Skeletal muscle satellite cell (primary cell): ENCODE measurements at regions not wholly inside any gene's neighbourhood (a gene's known extent, or its start where the extent isn't known, plus 50 kb on each side); places are given as distances from the start of the nearest gene placed in this dataset.
"Not testable (repeated sequence)": the region's sequence is repeated elsewhere in the genome, so short reads cannot be mapped to it uniquely, and the experiment has no call there.

Experiments
- H3K27me3 ChIP-seq: 2 replicates; pipeline ENCODE4 v1.7.0; 2013; ENCODE audit warnings: low read length; ENCODE audit not compliant: control insufficient read depth, insufficient read depth
- H3K36me3 ChIP-seq: 2 replicates; pipeline ENCODE4 v1.7.0; 2013; ENCODE audit warnings: mild to moderate bottlenecking, control low read depth, low read length; ENCODE audit not compliant: insufficient read depth
- H3K4me1 ChIP-seq: 2 replicates; pipeline ENCODE4 v1.7.0; 2013; ENCODE audit warnings: low read length; ENCODE audit not compliant: control insufficient read depth, insufficient read depth
- H3K4me2 ChIP-seq: 2 replicates; pipeline ENCODE4 v1.7.0; 2013; ENCODE audit warnings: mild to moderate bottlenecking, low read length
- H3K4me3 ChIP-seq: 2 replicates; pipeline ENCODE4 v1.7.0; 2013; ENCODE audit warnings: low read length
- H3K9ac ChIP-seq: 2 replicates; pipeline ENCODE4 v1.7.0; 2013; ENCODE audit warnings: mild to moderate bottlenecking, low read depth, low read length, moderate library complexity
- H3K9me3 ChIP-seq: replicated peaks from 2 replicates; pipeline ENCODE4 v1.7.0; 2013; ENCODE audit warnings: mild to moderate bottlenecking, control low read depth, low read length

DNA sequence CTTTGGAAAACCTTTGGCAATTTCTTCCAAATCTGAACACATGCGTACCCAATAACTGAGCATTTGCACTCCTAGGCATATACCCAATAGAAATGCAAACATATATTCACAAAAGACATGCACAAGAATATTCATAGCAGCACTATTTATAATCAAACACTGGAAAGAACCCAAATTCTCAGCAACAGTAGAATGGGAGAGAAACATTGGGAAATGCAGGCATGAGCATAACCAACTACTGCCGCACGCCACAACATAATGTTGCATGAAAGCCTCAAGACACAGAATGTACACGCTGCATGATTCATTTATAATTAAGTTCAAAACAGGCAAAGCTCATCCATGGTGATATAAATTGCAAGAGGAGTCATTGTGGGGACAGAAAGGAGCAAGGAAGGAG lies 69.5 kb upstream of the FBXO28 start:
- Histone ChIP-seq H3K9me3 (no peaks in the 10 kb centered on the region), H3K27me3 (no peaks in the 10 kb centered on the region), H3K4me1 (no peaks in the 10 kb centered on the region), H3K36me3 (no peaks in the 10 kb centered on the region), H3K4me3 (no peak overlapping the region), H3K9ac (no peak overlapping the region), H3K4me2 (no peak overlapping the region)

DNA sequence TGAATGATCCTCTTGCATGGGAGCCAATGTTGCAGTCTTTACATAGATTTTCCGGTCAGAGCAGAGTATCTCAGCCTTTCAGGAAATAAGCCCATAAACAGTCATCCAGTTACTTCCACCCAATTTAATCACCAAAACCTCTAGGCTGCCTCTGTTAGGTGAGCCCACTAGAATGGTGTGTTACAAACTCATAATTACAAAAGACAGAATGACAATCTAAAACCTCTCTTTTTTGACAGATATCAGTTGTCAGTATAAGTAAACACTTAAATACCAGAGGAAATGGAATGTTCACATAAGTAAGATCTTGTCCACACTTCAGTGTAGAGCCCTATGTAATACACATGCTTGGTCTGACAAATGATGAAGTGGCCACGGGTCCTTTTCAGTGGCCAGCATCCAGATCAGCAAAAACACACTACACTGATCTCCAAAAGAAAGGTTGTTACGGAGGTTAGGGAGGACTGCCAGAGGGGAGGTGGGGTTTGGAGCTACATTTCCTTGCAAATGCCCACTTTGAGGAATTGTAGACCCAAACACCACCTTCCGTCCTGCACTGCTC lies 71.3 kb upstream of the FBXO28 start:
- no peaks in the 10 kb centered on the region for H3K36me3 ChIP-seq
- H3K4me3 ChIP-seq, result no peak overlapping the region
- no peaks in the 10 kb centered on the region for H3K9me3 ChIP-seq
- H3K4me1 ChIP-seq, result no peaks in the 10 kb centered on the region
- no peak overlapping the region for H3K9ac ChIP-seq
- no peaks in the 10 kb centered on the region for H3K27me3 ChIP-seq
- no peak overlapping the region for H3K4me2 ChIP-seq

DNA sequence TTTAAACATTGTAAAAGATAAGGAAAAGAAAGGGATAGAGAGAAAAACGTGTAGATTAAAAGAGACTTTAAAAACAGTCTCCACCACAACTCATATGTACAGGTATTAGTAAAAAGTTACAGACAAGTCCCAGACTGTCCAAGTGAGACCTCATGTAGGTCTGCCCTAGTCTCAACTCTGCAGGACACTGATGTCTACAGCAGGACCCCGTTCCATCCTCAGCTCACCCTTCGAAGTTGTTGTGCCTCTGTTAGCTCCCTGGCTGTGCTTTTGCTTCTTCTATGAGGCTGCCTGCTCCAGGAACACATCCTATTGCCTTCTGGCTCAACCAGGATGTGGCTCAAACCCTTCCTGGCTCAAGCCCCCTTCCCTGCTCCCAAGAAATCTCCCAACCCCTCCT lies 72.9 kb upstream of the FBXO28 start:
- no peaks in the 10 kb centered on the region for H3K36me3 ChIP-seq
- no peak overlapping the region for H3K4me3 ChIP-seq
- no peak overlapping the region for H3K9ac ChIP-seq
- no peaks in the 10 kb centered on the region for H3K27me3 ChIP-seq
- no peaks in the 10 kb centered on the region for H3K9me3 ChIP-seq
- no peak overlapping the region for H3K4me2 ChIP-seq
- H3K4me1 ChIP-seq, result no peaks in the 10 kb centered on the region

- not testable (repeated sequence) for H3K4me3 ChIP-seq, H3K4me2 ChIP-seq, H3K4me1 ChIP-seq, H3K9me3 ChIP-seq, H3K27me3 ChIP-seq, H3K9ac ChIP-seq, H3K36me3 ChIP-seq
Measured at GRCh38 chr1:224040423-224040822, 73.5 kb upstream of the FBXO28 start.

- not testable (repeated sequence) for H3K4me1 ChIP-seq, H3K27me3 ChIP-seq, H3K4me2 ChIP-seq, H3K36me3 ChIP-seq, H3K9ac ChIP-seq, H3K4me3 ChIP-seq, H3K9me3 ChIP-seq
Measured at GRCh38 chr1:224040006-224040405, 73.9 kb upstream of the FBXO28 start.

GRCh38 chr1:224038832-224039231 lies 75.1 kb upstream of the FBXO28 start:
- H3K4me2 ChIP-seq, H3K4me3 ChIP-seq, H3K9me3 ChIP-seq, H3K27me3 ChIP-seq, H3K4me1 ChIP-seq, H3K36me3 ChIP-seq, H3K9ac ChIP-seq: not testable (repeated sequence)

DNA sequence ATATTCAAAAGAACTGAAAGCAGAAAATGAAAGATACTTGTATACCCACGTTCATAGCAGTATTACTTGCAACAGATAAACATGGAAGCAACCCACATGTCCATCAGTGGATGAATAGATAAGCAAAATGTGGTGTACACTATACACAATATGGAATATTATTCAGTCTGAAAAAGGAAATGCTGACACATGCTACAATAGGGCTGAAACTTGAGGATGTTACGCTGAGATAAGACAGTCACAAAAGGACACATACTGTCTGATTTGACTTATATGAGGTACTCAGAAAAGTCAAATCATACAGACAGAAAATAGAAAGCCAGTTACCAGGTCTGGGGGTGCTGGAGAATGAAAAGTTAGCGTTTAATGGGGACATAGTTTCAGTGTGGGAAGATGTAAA lies 76.5 kb upstream of the FBXO28 start:
- H3K4me1 ChIP-seq, H3K4me3 ChIP-seq, H3K36me3 ChIP-seq, H3K27me3 ChIP-seq, H3K4me2 ChIP-seq, H3K9me3 ChIP-seq, H3K9ac ChIP-seq: not testable (repeated sequence)

DNA sequence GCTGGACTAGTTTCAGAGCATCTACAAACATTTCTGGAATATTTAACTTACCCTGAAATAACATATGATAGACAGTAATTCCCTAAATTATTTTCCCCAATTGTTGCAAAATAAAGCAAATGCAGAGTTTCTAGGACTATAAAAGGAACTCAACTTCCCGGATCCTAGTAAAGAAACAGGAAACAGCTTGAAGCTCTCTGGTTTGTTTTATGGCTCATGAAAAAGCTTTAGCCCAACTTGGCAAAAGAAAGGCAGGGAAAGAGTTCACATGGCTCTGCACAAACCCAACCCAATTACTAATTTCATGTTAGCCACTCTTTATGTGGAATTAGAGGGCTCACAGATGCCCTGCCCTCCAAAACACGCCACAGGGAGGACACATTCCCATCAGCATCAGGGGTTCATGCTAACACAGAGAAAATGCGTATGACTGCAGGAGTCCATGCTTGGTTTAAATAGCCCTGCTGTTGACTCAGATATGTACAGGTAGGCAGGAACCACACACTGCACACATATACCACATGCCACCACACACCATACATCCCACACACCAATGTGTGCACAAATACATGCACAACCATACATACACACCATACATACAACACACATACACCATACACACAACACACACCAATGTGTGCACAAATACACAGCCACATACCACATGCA lies 81.2 kb upstream of the FBXO28 start:
- H3K4me2 ChIP-seq, H3K27me3 ChIP-seq, H3K9ac ChIP-seq, H3K4me3 ChIP-seq, H3K4me1 ChIP-seq, H3K9me3 ChIP-seq, H3K36me3 ChIP-seq: not testable (repeated sequence)

DNA sequence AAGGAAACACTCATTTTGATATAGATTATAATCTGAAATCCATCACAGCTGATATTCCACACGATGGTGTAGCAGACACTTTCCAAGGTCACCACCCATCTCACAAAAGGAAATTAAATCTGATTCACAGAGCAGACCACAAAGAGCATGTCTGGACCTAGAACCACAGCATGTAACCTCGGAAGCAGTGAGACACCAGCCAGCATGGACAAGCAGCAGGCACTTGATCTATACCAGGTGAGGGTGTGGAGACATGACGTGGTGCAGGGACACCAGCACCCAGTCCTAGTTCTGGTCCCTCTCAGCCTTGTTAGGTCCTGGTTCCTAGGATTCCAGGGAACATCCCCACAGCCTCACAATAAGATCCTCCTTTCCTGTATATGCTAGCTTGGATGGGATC lies 81.9 kb upstream of the FBXO28 start:
- H3K4me3 ChIP-seq, H3K9ac ChIP-seq, H3K4me2 ChIP-seq, H3K36me3 ChIP-seq, H3K9me3 ChIP-seq, H3K4me1 ChIP-seq, H3K27me3 ChIP-seq: not testable (repeated sequence)

GRCh38 chr1:224030257-224030656 lies 83.7 kb upstream of the FBXO28 start:
- H3K9me3 ChIP-seq, H3K4me3 ChIP-seq, H3K9ac ChIP-seq, H3K4me2 ChIP-seq, H3K27me3 ChIP-seq, H3K4me1 ChIP-seq, H3K36me3 ChIP-seq: not testable (repeated sequence)

- not testable (repeated sequence) for H3K9ac ChIP-seq
Measured at GRCh38 chr1:224029286-224030025, 84.5 kb upstream of the FBXO28 start.

GRCh38 chr1:224028802-224029201 lies 85.1 kb upstream of the FBXO28 start:
- not testable (repeated sequence) for H3K27me3 ChIP-seq, H3K4me1 ChIP-seq, H3K4me3 ChIP-seq, H3K9ac ChIP-seq, H3K36me3 ChIP-seq, H3K4me2 ChIP-seq, H3K9me3 ChIP-seq

More at GRCh38 chr1:224029286-224030025, 84.5 kb upstream of the FBXO28 start:
- not testable (repeated sequence) for H3K4me2 ChIP-seq, H3K4me3 ChIP-seq, H3K9me3 ChIP-seq, H3K27me3 ChIP-seq, H3K4me1 ChIP-seq, H3K36me3 ChIP-seq
